Epidermal melanocyte (primary cell): ENCODE measurements at regions not wholly inside any gene's neighbourhood (a gene's known extent, or its start where the extent isn't known, plus 50 kb on each side); places are given as distances from the start of the nearest gene placed in this dataset.

Experiments used
- DNase-seq: peaks from one replicate; pipeline ENCODE4 v3.0.0; 2011; ENCODE audit warnings: low spot score; ENCODE audit not compliant: insufficient read length

- no peak for DNase-seq
These were observed 80.4 kb downstream of the HSPH1 start for GRCh38 chr13:31081316-31081715.

- DNase-seq = no peak
These were observed 86.9 kb downstream of the HSPH1 start for GRCh38 chr13:31074756-31075155.

GRCh38 chr13:31073859-31074718, 87.6 kb downstream of the HSPH1 start:
- DNase-seq = no peak

- no peak for DNase-seq
These were observed 89.7 kb downstream of the HSPH1 start for GRCh38 chr13:31072041-31072440.

- DNase-seq = no peak
These were observed 91.7 kb downstream of the HSPH1 start for GRCh38 chr13:31069808-31070534.

GRCh38 chr13:31068119-31068423, 93.6 kb downstream of the HSPH1 start:
- no peak for DNase-seq

- no peak for DNase-seq
These were observed 94.1 kb downstream of the HSPH1 start for GRCh38 chr13:31067416-31068118.

- DNase-seq = no peak
These were observed 97.1 kb downstream of the HSPH1 start for GRCh38 chr13:31064636-31065035.

- no peak for DNase-seq
These were observed 97.9 kb downstream of the HSPH1 start for GRCh38 chr13:31063772-31064171.

- no peak for DNase-seq
These were observed 101.0 kb downstream of the HSPH1 start for GRCh38 chr13:31060655-31061054.

- no peak for DNase-seq
These were observed 101.5 kb downstream of the HSPH1 start for GRCh38 chr13:31060220-31060619.

GRCh38 chr13:31057403-31058033, 104.2 kb downstream of the HSPH1 start:
- DNase-seq = no peak

GRCh38 chr13:31056644-31057271, 104.9 kb downstream of the HSPH1 start:
- no peak for DNase-seq

- no peak for DNase-seq
These were observed 106.1 kb downstream of the HSPH1 start for GRCh38 chr13:31055589-31055988.

GRCh38 chr13:31054632-31055031, 107.1 kb downstream of the HSPH1 start:
- DNase-seq = no peak

- DNase-seq = no peak
These were observed 107.8 kb downstream of the HSPH1 start for GRCh38 chr13:31053896-31054295.

- DNase-seq = no peak
These were observed 108.6 kb downstream of the HSPH1 start for GRCh38 chr13:31053091-31053490.

- DNase-seq = no peak
These were observed 109.2 kb downstream of the HSPH1 start for GRCh38 chr13:31052478-31052877.

- no peak for DNase-seq
These were observed 109.7 kb downstream of the HSPH1 start for GRCh38 chr13:31051999-31052398.

GRCh38 chr13:31050486-31051400, 111.0 kb downstream of the HSPH1 start:
- DNase-seq = no peak
